ENCODE measurements at regions not wholly inside any gene's neighbourhood (a gene's known extent, or its start where the extent isn't known, plus 50 kb on each side); places are given as distances from the start of the nearest gene placed in this dataset.

- H3K79me1 ChIP-seq (ENCODE audit: low read depth in 1 of 2, low read length in 2 of 2) = no peaks in the 10 kb centered on the region
- no peaks in the 10 kb centered on the region for H3K36me3 ChIP-seq (ENCODE audit: control insufficient read depth, insufficient read depth, low read length)
- TF ChIP-seq SMC3 (IDR thresholded peaks at IDR 0.05; ENCODE audit: low read depth, low read length) (no peak), CHD1 (IDR thresholded peaks at IDR 0.05; ENCODE audit: low read depth, low read length) (no peak), NFE2L2 (IDR thresholded peaks at IDR 0.05; ENCODE audit: low read depth, low read length) (no peak), RAD21 (IDR thresholded peaks at IDR 0.05; ENCODE audit: low read length) (no peak), MXI1 (IDR thresholded peaks at IDR 0.05; ENCODE audit: borderline replicate concordance, low read depth, low read length) (no peak), MAZ (IDR thresholded peaks at IDR 0.05; ENCODE audit: borderline replicate concordance, low read depth, low read length) (no peak), CEBPB (IDR thresholded peaks at IDR 0.05; ENCODE audit: low read depth, low read length) (no peak), MAFK (IDR thresholded peaks at IDR 0.05; ENCODE audit: low read depth, low read length) (no peak), RCOR1 (IDR thresholded peaks at IDR 0.05; ENCODE audit: insufficient replicate concordance, low read length) (no peak)
- TF ChIP-seq, protein P1, sequence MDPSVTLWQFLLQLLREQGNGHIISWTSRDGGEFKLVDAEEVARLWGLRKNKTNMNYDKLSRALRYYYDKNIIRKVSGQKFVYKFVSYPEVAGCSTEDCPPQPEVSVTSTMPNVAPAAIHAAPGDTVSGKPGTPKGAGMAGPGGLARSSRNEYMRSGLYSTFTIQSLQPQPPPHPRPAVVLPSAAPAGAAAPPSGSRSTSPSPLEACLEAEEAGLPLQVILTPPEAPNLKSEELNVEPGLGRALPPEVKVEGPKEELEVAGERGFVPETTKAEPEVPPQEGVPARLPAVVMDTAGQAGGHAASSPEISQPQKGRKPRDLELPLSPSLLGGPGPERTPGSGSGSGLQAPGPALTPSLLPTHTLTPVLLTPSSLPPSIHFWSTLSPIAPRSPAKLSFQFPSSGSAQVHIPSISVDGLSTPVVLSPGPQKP (IDR thresholded peaks at IDR 0.05; ENCODE audit: borderline replicate concordance, low read depth, low read length) = no peak
- TF ChIP-seq, protein P2, sequence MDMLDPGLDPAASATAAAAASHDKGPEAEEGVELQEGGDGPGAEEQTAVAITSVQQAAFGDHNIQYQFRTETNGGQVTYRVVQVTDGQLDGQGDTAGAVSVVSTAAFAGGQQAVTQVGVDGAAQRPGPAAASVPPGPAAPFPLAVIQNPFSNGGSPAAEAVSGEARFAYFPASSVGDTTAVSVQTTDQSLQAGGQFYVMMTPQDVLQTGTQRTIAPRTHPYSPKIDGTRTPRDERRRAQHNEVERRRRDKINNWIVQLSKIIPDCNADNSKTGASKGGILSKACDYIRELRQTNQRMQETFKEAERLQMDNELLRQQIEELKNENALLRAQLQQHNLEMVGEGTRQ (IDR thresholded peaks at IDR 0.05; ENCODE audit: low read depth, low read length) = no peak
- TF ChIP-seq, protein P3, sequence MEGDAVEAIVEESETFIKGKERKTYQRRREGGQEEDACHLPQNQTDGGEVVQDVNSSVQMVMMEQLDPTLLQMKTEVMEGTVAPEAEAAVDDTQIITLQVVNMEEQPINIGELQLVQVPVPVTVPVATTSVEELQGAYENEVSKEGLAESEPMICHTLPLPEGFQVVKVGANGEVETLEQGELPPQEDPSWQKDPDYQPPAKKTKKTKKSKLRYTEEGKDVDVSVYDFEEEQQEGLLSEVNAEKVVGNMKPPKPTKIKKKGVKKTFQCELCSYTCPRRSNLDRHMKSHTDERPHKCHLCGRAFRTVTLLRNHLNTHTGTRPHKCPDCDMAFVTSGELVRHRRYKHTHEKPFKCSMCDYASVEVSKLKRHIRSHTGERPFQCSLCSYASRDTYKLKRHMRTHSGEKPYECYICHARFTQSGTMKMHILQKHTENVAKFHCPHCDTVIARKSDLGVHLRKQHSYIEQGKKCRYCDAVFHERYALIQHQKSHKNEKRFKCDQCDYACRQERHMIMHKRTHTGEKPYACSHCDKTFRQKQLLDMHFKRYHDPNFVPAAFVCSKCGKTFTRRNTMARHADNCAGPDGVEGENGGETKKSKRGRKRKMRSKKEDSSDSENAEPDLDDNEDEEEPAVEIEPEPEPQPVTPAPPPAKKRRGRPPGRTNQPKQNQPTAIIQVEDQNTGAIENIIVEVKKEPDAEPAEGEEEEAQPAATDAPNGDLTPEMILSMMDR (conservative IDR thresholded peaks at IDR 0.05; ENCODE audit: low read depth, low read length) = no peak
- dilution Hi-C loops (cut with HindIII; ENCODE audit: low sequenced_read_pairs, unreplicated experiment) (no loop called here), intact Hi-C loops (cut with micrococcal nuclease) (no loop called here), in situ Hi-C loops (cut with MboI; ENCODE audit: low sequenced_read_pairs) (no loop called here)
- no peak overlapping the region for H2AK9ac ChIP-seq (replicated peaks; ENCODE audit: low read depth, low read length, poor library complexity)
- ATAC-seq (ENCODE audit: low read depth) (no peak), DNase-seq (no peak)
- H3K9me3 ChIP-seq (ENCODE audit: control insufficient read depth, insufficient read depth, low read length) = peaks cover 8% of the 10 kb centered on the region
- no peak overlapping the region for H2AFZ ChIP-seq (replicated peaks; ENCODE audit: low read length, poor library complexity)
- no peaks in the 10 kb centered on the region for H3K9me1 ChIP-seq (ENCODE audit: insufficient read depth, low read length)
- no peaks in the 10 kb centered on the region for H4K20me1 ChIP-seq (ENCODE audit: insufficient read depth, low read length)
- no peak overlapping the region for H3K4ac ChIP-seq (ENCODE audit: low read depth, low read length)
- no peak overlapping the region for H3K27ac ChIP-seq (ENCODE audit: insufficient read depth, low read length)
- no peak overlapping the region for H2BK120ac ChIP-seq (ENCODE audit: low read depth, low read length)
- H3K23ac ChIP-seq (ENCODE audit: low read depth, low read length) = no peak overlapping the region
- no TSS peak for BruUV-seq (replicated peaks)
- H2BK15ac ChIP-seq (ENCODE audit: low read depth, low read length) = no peak overlapping the region
- H3K14ac ChIP-seq (replicated peaks; ENCODE audit: low read depth, low read length) = no peak overlapping the region
- no peak overlapping the region for H3K4me3 ChIP-seq (ENCODE audit: insufficient read depth, low read depth, low read length)
- no CpG with 5 or more reads among the region's 2 CpGs for WGBS, 2 experiments (ENCODE audit: extremely low coverage in 2 of 2, insufficient read length in 1 of 2)
- no peak overlapping the region for H2BK5ac ChIP-seq (ENCODE audit: low read depth, low read length, poor library complexity, severe bottlenecking)
- CTCF ChIA-PET = no interaction called here
- H3K4me2 ChIP-seq (ENCODE audit: low read depth, low read length) = no peak overlapping the region
- H3K4me1 ChIP-seq (ENCODE audit: control insufficient read depth, insufficient read depth, low read length) = no peaks in the 10 kb centered on the region
- H3K27me3 ChIP-seq (ENCODE audit: control insufficient read depth, insufficient read depth, low read length) = no peaks in the 10 kb centered on the region
- H4K5ac ChIP-seq (ENCODE audit: low read depth, low read length) = no peak overlapping the region
- no peak overlapping the region for H3K56ac ChIP-seq (ENCODE audit: extremely low read depth, insufficient read depth, low read length)
- H2AK5ac ChIP-seq (ENCODE audit: low read depth, low read length) = no peak overlapping the region
- H2BK20ac ChIP-seq (ENCODE audit: low read depth, low read length) = no peak overlapping the region
- no peak overlapping the region for H4K91ac ChIP-seq (ENCODE audit: insufficient read depth, low read depth, low read length)
- H4K8ac ChIP-seq (ENCODE audit: low read depth in 2 of 2, low read length in 2 of 2) = no peak overlapping the region
- POLR2A ChIA-PET (ENCODE audit: unreplicated experiment) = no interaction called here
- no peak overlapping the region for H3K9ac ChIP-seq (ENCODE audit: low read depth, low read length)
- no peak overlapping the region for H3K18ac ChIP-seq (ENCODE audit: low read depth, low read length)
These were observed 316.6 kb downstream of the CGGBP1 start for GRCh38 chr3:87742250-87742649.

Measured in IMR-90 (cell line).